IMR-90 (cell line): ENCODE measurements at regions not wholly inside any gene's neighbourhood (a gene's known extent, or its start where the extent isn't known, plus 50 kb on each side); places are given as distances from the start of the nearest gene placed in this dataset.

Experiments
- ATAC-seq: fragments of 200-7000 bp; cut with Tn5 transposase; 2 replicates; pipeline ENCODE4 v1.9.1; 2020; ENCODE audit warnings: low read depth, mild to moderate bottlenecking, moderate library complexity
- BruUV-seq: library from RNA; stranded (reverse); fragments of 400-500 nt; replicated peaks from 2 replicates; lab custom pipeline; 2021; lab: Mats Ljungman, UMichigan
- CTCF ChIA-PET: fragments of 300-600 bp; formaldehyde crosslinking; extraction: SDS; loops from one replicate; lab custom pipeline; 2021; ENCODE audit warnings: antibody characterized with exemption; lab: Yijun Ruan, JAX
- POLR2A ChIA-PET: fragments of 300-600 bp; sonication (Branson Sonifier 250); formaldehyde crosslinking; loops from one replicate; lab custom pipeline; 2022; ENCODE audit warnings: antibody characterized with exemption; ENCODE audit not compliant: unreplicated experiment; lab: Charles Lee
- DNase-seq: peaks from one replicate; pipeline ENCODE4 v3.0.0; 2013
- H2AFZ ChIP-seq: replicated peaks from 2 replicates; pipeline ENCODE3; 2013; ENCODE audit warnings: low read length, mild to moderate bottlenecking; ENCODE audit not compliant: poor library complexity
- H2AK5ac ChIP-seq: 2 replicates; pipeline ENCODE4 v1.6.1; 2013; ENCODE audit warnings: low read depth, low read length, inconsistent platforms
- H2AK9ac ChIP-seq: replicated peaks from 2 replicates; pipeline ENCODE3; 2013; ENCODE audit warnings: mild to moderate bottlenecking, low read depth, low read length, moderate library complexity; ENCODE audit not compliant: poor library complexity
- H2BK120ac ChIP-seq: 2 replicates; pipeline ENCODE4 v1.6.1; 2013; ENCODE audit warnings: low read depth, low read length, inconsistent platforms
- H2BK15ac ChIP-seq: 3 replicates; pipeline ENCODE4 v1.6.1; 2013; ENCODE audit warnings: low read depth, low read length, inconsistent platforms
- H2BK20ac ChIP-seq: 2 replicates; pipeline ENCODE4 v1.6.1; 2013; ENCODE audit warnings: low read depth, mild to moderate bottlenecking, inconsistent platforms, low read length, moderate library complexity
- H2BK5ac ChIP-seq: 2 replicates; pipeline ENCODE4 v1.6.1; 2013; ENCODE audit warnings: mild to moderate bottlenecking, low read depth, low read length, inconsistent platforms; ENCODE audit not compliant: poor library complexity, severe bottlenecking
- H3K14ac ChIP-seq: replicated peaks from 2 replicates; pipeline ENCODE4 v1.6.1; 2013; ENCODE audit warnings: low read depth, low read length, inconsistent platforms
- H3K18ac ChIP-seq: 2 replicates; pipeline ENCODE4 v1.6.1; 2013; ENCODE audit warnings: low read depth, low read length, control low read depth
- H3K23ac ChIP-seq: 2 replicates; pipeline ENCODE4 v1.6.1; 2013; ENCODE audit warnings: low read depth, low read length, inconsistent platforms
- H3K27ac ChIP-seq: 2 replicates; pipeline ENCODE4 v1.5.1; 2013; ENCODE audit warnings: mild to moderate bottlenecking, control low read depth, low read length; ENCODE audit not compliant: insufficient read depth
- H3K27me3 ChIP-seq: 2 replicates; pipeline ENCODE4 v1.6.1; 2013; ENCODE audit warnings: low read length; ENCODE audit not compliant: control insufficient read depth, insufficient read depth
- H3K36me3 ChIP-seq: 2 replicates; pipeline ENCODE4 v1.6.1; 2013; ENCODE audit warnings: low read length, mixed read lengths; ENCODE audit not compliant: control insufficient read depth, insufficient read depth
- H3K4ac ChIP-seq: 2 replicates; pipeline ENCODE4 v1.6.1; 2013; ENCODE audit warnings: low read depth, low read length, inconsistent platforms
- H3K4me1 ChIP-seq: 2 replicates; pipeline ENCODE4 v1.6.1; 2013; ENCODE audit warnings: low read length, mixed read lengths; ENCODE audit not compliant: control insufficient read depth, insufficient read depth
- H3K4me2 ChIP-seq: 2 replicates; pipeline ENCODE4 v1.6.1; 2013; ENCODE audit warnings: low read depth, mild to moderate bottlenecking, control low read depth, low read length, moderate library complexity
- H3K4me3 ChIP-seq: 2 replicates; pipeline ENCODE4 v1.5.1; 2013; ENCODE audit warnings: low read depth, mild to moderate bottlenecking, control low read depth, low read length, moderate library complexity; ENCODE audit not compliant: insufficient read depth
- H3K56ac ChIP-seq: 2 replicates; pipeline ENCODE4 v1.6.1; 2013; ENCODE audit warnings: low read length, inconsistent platforms; ENCODE audit not compliant: insufficient read depth; ENCODE audit errors: extremely low read depth
- H3K79me1 ChIP-seq, 2 experiments: 2 replicates each; pipeline ENCODE4 v1.6.1; 2013; ENCODE audit warnings: low read length in 2 of 2, inconsistent platforms in 1 of 2, low read depth in 1 of 2
- H3K9ac ChIP-seq: 2 replicates; pipeline ENCODE4 v1.6.1; 2013; ENCODE audit warnings: low read depth, low read length, control low read depth
- H3K9me1 ChIP-seq: 2 replicates; pipeline ENCODE4 v1.6.1; 2013; ENCODE audit warnings: low read length, inconsistent platforms; ENCODE audit not compliant: insufficient read depth
- H3K9me3 ChIP-seq: 2 replicates; pipeline ENCODE4 v1.6.1; 2013; ENCODE audit warnings: low read length; ENCODE audit not compliant: control insufficient read depth, insufficient read depth
- H4K20me1 ChIP-seq: 2 replicates; pipeline ENCODE4 v1.6.1; 2013; ENCODE audit warnings: low read length, inconsistent platforms; ENCODE audit not compliant: insufficient read depth
- H4K5ac ChIP-seq: 2 replicates; pipeline ENCODE4 v1.6.1; 2013; ENCODE audit warnings: mild to moderate bottlenecking, low read depth, low read length, control low read depth
- H4K8ac ChIP-seq, 2 experiments: 2 replicates each; pipeline ENCODE4 v1.6.1; 2013; ENCODE audit warnings: low read depth in 2 of 2, low read length in 2 of 2, control low read depth in 1 of 2, inconsistent platforms in 1 of 2
- H4K91ac ChIP-seq: 2 replicates; pipeline ENCODE4 v1.6.1; 2013; ENCODE audit warnings: low read depth, low read length, inconsistent platforms; ENCODE audit not compliant: insufficient read depth
- BHLHE40 ChIP-seq: fragments of 150-350 bp; IDR thresholded peaks from 2 replicates; pipeline ENCODE4 v1.6.1; 2016; ENCODE audit warnings: mild to moderate bottlenecking, low read depth, low read length
- CEBPB ChIP-seq: IDR thresholded peaks from 2 replicates; pipeline ENCODE4 v1.6.1; 2012; ENCODE audit warnings: low read depth, low read length, improper control_type of control experiment
- CHD1 ChIP-seq: IDR thresholded peaks from 2 replicates; pipeline ENCODE4 v1.6.1; 2012; ENCODE audit warnings: low read depth, low read length, improper control_type of control experiment
- FOS ChIP-seq: fragments of 150-350 bp; IDR thresholded peaks from 2 replicates; pipeline ENCODE4 v1.6.1; 2016; ENCODE audit warnings: low read depth, low read length
- MAFK ChIP-seq: IDR thresholded peaks from 2 replicates; pipeline ENCODE4 v1.6.1; 2012; ENCODE audit warnings: low read depth, low read length, improper control_type of control experiment
- MAZ ChIP-seq: IDR thresholded peaks from 2 replicates; pipeline ENCODE4 v1.6.1; 2012; ENCODE audit warnings: low read depth, mild to moderate bottlenecking, low read length, improper control_type of control experiment, moderate library complexity, borderline replicate concordance
- MXI1 ChIP-seq: IDR thresholded peaks from 2 replicates; pipeline ENCODE4 v1.6.1; 2012; ENCODE audit warnings: low read depth, mild to moderate bottlenecking, low read length, moderate library complexity, borderline replicate concordance
- NFE2L2 ChIP-seq: fragments of 150-350 bp; IDR thresholded peaks from 2 replicates; pipeline ENCODE4 v1.6.1; 2016; ENCODE audit warnings: low read depth, mild to moderate bottlenecking, low read length
- POLR2A ChIP-seq: IDR thresholded peaks from 2 replicates; pipeline ENCODE4 v1.6.1; 2012; ENCODE audit warnings: mild to moderate bottlenecking, low read depth, low read length
- RAD21 ChIP-seq: IDR thresholded peaks from 2 replicates; pipeline ENCODE4 v1.6.1; 2012; ENCODE audit warnings: low read length, improper control_type of control experiment
- RCOR1 ChIP-seq: IDR thresholded peaks from 2 replicates; pipeline ENCODE4 v1.6.1; 2012; ENCODE audit warnings: mild to moderate bottlenecking, low read length, improper control_type of control experiment; ENCODE audit not compliant: insufficient replicate concordance
- RFX5 ChIP-seq: IDR thresholded peaks from 2 replicates; pipeline ENCODE4 v1.8.0; 2012; ENCODE audit warnings: low read depth, mild to moderate bottlenecking, low read length, moderate library complexity
- SMC3 ChIP-seq: fragments of 150-350 bp; IDR thresholded peaks from 2 replicates; pipeline ENCODE4 v1.6.1; 2016; ENCODE audit warnings: low read depth, mild to moderate bottlenecking, antibody characterized with exemption, low read length, moderate library complexity
- WGBS, 2 experiments: methylation state at CpG; one replicate each; pipeline versions ENCODE4 v1.1.5 to v1.1.7; 2013; ENCODE audit warnings: missing lambda C conversion rate in 2 of 2; ENCODE audit not compliant: insufficient read length in 1 of 2; ENCODE audit errors: extremely low coverage in 2 of 2; 5-methylcytosine and 5-hydroxymethylcytosine counted together
- dilution Hi-C: fragments of 300-500 bp; cut with HindIII; formaldehyde crosslinking; loops from one replicate; pipeline ENCODE4 v1.14.3; 2018; ENCODE audit warnings: low sequenced_read_pairs; ENCODE audit not compliant: unreplicated experiment
- in situ Hi-C: fragments of 300-500 bp; cut with MboI; formaldehyde crosslinking; loops from 3 replicates; pipeline ENCODE4 v1.14.3; 2019; ENCODE audit warnings: low sequenced_read_pairs, inconsistent platforms, mixed read lengths
- intact Hi-C: fragments of 100-400 bp; cut with micrococcal nuclease; formaldehyde crosslinking; loops from 2 replicates; pipeline ENCODE4 v1.10.0; 2022
- TF ChIP-seq, protein P1 (sequence below): fragments of 150-350 bp; IDR thresholded peaks from 2 replicates; pipeline ENCODE4 v1.6.1; 2016; ENCODE audit warnings: low read depth, mild to moderate bottlenecking, low read length, moderate library complexity, borderline replicate concordance
- TF ChIP-seq, protein P2 (sequence below): conservative IDR thresholded peaks from 2 replicates; pipeline ENCODE4 v1.5.1; 2012; ENCODE audit warnings: mild to moderate bottlenecking, low read depth, low read length, improper control_type of control experiment
- TF ChIP-seq, protein P3 (sequence below): fragments of 150-350 bp; IDR thresholded peaks from 2 replicates; pipeline ENCODE4 v1.6.1; 2017; ENCODE audit warnings: mild to moderate bottlenecking, antibody characterized with exemption, low read length, low read depth

DNA sequence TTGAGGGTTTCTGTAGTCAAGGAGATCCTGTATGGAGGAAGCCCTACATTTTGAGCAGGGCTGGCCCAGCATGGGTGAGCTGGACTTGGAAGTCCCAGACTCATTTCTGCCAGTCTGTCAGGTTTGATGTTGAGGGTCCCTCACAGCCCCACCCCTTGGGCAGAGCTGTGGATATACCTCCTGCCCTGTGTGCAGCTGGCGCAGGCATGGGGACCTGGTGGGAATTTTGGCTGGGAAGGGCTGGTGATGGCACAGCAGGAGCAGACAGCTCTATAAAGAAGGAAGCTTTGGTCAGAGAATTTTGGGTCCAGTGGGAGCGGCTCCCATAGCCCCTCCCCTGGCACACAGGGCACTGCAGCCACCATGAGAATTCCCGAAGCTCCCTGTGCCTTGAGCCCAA lies 482.6 kb downstream of the RPS24 start:
- no peak overlapping the region for H3K56ac ChIP-seq
- WGBS, 2 experiments, result 86% methylated on average over 1 of the region's 3 CpGs; no CpG with 5 or more reads in 1 of the 2 experiments
- peaks cover 8% of the 10 kb centered on the region for H3K4me1 ChIP-seq
- H3K27ac ChIP-seq, result no peak overlapping the region
- H3K4me2 ChIP-seq, result no peak overlapping the region
- BruUV-seq, result no TSS peak
- H2BK15ac ChIP-seq, result no peak overlapping the region
- no peak for ATAC-seq
- no peak overlapping the region for H4K8ac ChIP-seq
- H2BK5ac ChIP-seq, result no peak overlapping the region
- H2AK9ac ChIP-seq, result no peak overlapping the region
- no peak overlapping the region for H3K9ac ChIP-seq
- no peak overlapping the region for H3K4me3 ChIP-seq
- no peak overlapping the region for H3K23ac ChIP-seq
- TF ChIP-seq NFE2L2 (no peak), SMC3 (no peak), CEBPB (no peak), MAFK (no peak), MXI1 (no peak), MAZ (no peak), RCOR1 (no peak), FOS (no peak), POLR2A (no peak), BHLHE40 (no peak), CHD1 (no peak), RAD21 (no peak), RFX5 (no peak)
- TF ChIP-seq, protein P1, sequence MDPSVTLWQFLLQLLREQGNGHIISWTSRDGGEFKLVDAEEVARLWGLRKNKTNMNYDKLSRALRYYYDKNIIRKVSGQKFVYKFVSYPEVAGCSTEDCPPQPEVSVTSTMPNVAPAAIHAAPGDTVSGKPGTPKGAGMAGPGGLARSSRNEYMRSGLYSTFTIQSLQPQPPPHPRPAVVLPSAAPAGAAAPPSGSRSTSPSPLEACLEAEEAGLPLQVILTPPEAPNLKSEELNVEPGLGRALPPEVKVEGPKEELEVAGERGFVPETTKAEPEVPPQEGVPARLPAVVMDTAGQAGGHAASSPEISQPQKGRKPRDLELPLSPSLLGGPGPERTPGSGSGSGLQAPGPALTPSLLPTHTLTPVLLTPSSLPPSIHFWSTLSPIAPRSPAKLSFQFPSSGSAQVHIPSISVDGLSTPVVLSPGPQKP, result no peak
- TF ChIP-seq, protein P2, sequence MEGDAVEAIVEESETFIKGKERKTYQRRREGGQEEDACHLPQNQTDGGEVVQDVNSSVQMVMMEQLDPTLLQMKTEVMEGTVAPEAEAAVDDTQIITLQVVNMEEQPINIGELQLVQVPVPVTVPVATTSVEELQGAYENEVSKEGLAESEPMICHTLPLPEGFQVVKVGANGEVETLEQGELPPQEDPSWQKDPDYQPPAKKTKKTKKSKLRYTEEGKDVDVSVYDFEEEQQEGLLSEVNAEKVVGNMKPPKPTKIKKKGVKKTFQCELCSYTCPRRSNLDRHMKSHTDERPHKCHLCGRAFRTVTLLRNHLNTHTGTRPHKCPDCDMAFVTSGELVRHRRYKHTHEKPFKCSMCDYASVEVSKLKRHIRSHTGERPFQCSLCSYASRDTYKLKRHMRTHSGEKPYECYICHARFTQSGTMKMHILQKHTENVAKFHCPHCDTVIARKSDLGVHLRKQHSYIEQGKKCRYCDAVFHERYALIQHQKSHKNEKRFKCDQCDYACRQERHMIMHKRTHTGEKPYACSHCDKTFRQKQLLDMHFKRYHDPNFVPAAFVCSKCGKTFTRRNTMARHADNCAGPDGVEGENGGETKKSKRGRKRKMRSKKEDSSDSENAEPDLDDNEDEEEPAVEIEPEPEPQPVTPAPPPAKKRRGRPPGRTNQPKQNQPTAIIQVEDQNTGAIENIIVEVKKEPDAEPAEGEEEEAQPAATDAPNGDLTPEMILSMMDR, result no peak
- TF ChIP-seq, protein P3, sequence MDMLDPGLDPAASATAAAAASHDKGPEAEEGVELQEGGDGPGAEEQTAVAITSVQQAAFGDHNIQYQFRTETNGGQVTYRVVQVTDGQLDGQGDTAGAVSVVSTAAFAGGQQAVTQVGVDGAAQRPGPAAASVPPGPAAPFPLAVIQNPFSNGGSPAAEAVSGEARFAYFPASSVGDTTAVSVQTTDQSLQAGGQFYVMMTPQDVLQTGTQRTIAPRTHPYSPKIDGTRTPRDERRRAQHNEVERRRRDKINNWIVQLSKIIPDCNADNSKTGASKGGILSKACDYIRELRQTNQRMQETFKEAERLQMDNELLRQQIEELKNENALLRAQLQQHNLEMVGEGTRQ, result no peak
- H2BK120ac ChIP-seq, result no peak overlapping the region
- H2AFZ ChIP-seq, result no peak overlapping the region
- no peak for DNase-seq
- no peak overlapping the region for H4K91ac ChIP-seq
- no peak overlapping the region for H4K5ac ChIP-seq
- no peaks in the 10 kb centered on the region for H3K79me1 ChIP-seq
- H3K27me3 ChIP-seq, result no peaks in the 10 kb centered on the region; the same call in 1 of the 2 replicates
- no peaks in the 10 kb centered on the region for H3K9me3 ChIP-seq
- H2AK5ac ChIP-seq, result no peak overlapping the region
- dilution Hi-C loops (no loop called here), intact Hi-C loops (no loop called here), in situ Hi-C loops (no loop called here)
- POLR2A ChIA-PET, result no interaction called here
- H3K14ac ChIP-seq, result no peak overlapping the region
- no peak overlapping the region for H3K4ac ChIP-seq
- no peak overlapping the region for H2BK20ac ChIP-seq
- CTCF ChIA-PET, result no interaction called here
- H3K36me3 ChIP-seq, result no peaks in the 10 kb centered on the region
- H3K18ac ChIP-seq, result no peak overlapping the region
- no peaks in the 10 kb centered on the region for H4K20me1 ChIP-seq
- no peaks in the 10 kb centered on the region; the same call in 1 of the 2 replicates for H3K9me1 ChIP-seq
